PC-3 (cell line): ENCODE measurements at regions not wholly inside any gene's neighbourhood (a gene's known extent, or its start where the extent isn't known, plus 50 kb on each side); places are given as distances from the start of the nearest gene placed in this dataset.
A peak's percentile ranks its signal among the peaks of the same experiment; 100 is the strongest.

Experiments used
- ATAC-seq: fragments of 200-7000 bp; cut with Tn5 transposase; 2 replicates; pipeline ENCODE4 v1.9.1; 2020; ENCODE audit warnings: mild to moderate bottlenecking, moderate library complexity
- BruUV-seq: library from RNA; stranded (reverse); fragments of 400-500 nt; replicated peaks from 2 replicates; lab custom pipeline; 2021; lab: Mats Ljungman, UMichigan
- CTCF ChIA-PET: fragments of 300-600 bp; sonication (Branson Sonifier 250); formaldehyde crosslinking; loops from one replicate; lab custom pipeline; 2022; ENCODE audit warnings: antibody characterized with exemption; lab: Charles Lee
- POLR2A ChIA-PET: fragments of 300-600 bp; sonication (Branson Sonifier 250); formaldehyde crosslinking; loops from one replicate; lab custom pipeline; 2022; ENCODE audit warnings: antibody characterized with exemption; ENCODE audit not compliant: unreplicated experiment; lab: Charles Lee
- DNase-seq: peaks from one replicate; pipeline ENCODE4 v3.0.0-alpha.2; 2015
- H2AFZ ChIP-seq: fragments of 300-600 bp; sonication (generic); 2 replicates; pipeline ENCODE4 v1.6.0; 2016; ENCODE audit warnings: antibody characterized with exemption, low read length
- H3F3A ChIP-seq: fragments of 300-600 bp; sonication (generic); one replicate; pipeline ENCODE4 v1.6.0; 2017; ENCODE audit warnings: antibody characterized with exemption, low read length, control low read depth, mild to moderate bottlenecking; ENCODE audit not compliant: unreplicated experiment
- H3K27ac ChIP-seq: fragments of 300-600 bp; sonication (generic); 2 replicates; pipeline ENCODE4 v1.5.1; 2016; ENCODE audit warnings: mild to moderate bottlenecking, low read length
- H3K27me3 ChIP-seq: fragments of 300-600 bp; sonication (generic); 2 replicates; pipeline ENCODE4 v1.6.1; 2016; ENCODE audit warnings: low read length, mixed read lengths
- H3K36me3 ChIP-seq: fragments of 300-600 bp; sonication (generic); 2 replicates; pipeline ENCODE4 v1.6.1; 2016; ENCODE audit warnings: low read depth, mixed run types, low read length, mixed read lengths
- H3K4me1 ChIP-seq: fragments of 300-600 bp; sonication (generic); 2 replicates; pipeline ENCODE4 v1.5.1; 2016; ENCODE audit warnings: low read length; ENCODE audit not compliant: insufficient read depth
- H3K4me2 ChIP-seq: fragments of 300-600 bp; sonication (generic); 2 replicates; pipeline ENCODE4 v1.6.0; 2016; ENCODE audit warnings: low read length
- H3K4me3 ChIP-seq: fragments of 300-600 bp; sonication (generic); 2 replicates; pipeline ENCODE4 v1.5.1; 2016; ENCODE audit warnings: mild to moderate bottlenecking, low read length, mixed read lengths
- H3K79me2 ChIP-seq: fragments of 300-600 bp; sonication (generic); 2 replicates; pipeline ENCODE4 v1.6.1; 2017; ENCODE audit warnings: low read length, mixed read lengths
- H3K9ac ChIP-seq: fragments of 300-600 bp; sonication (generic); 2 replicates; pipeline ENCODE4 v1.6.0; 2016; ENCODE audit warnings: mild to moderate bottlenecking, low read length
- H3K9me2 ChIP-seq: fragments of 300-600 bp; sonication (generic); replicated peaks from 2 replicates; pipeline ENCODE4 v1.6.1; 2016; ENCODE audit warnings: mixed run types, low read length, mixed read lengths
- H3K9me3 ChIP-seq: fragments of 300-600 bp; sonication (generic); 2 replicates; pipeline ENCODE4 v1.6.1; 2016; ENCODE audit warnings: low read length, mixed read lengths
- H4K20me1 ChIP-seq: fragments of 300-600 bp; sonication (generic); 2 replicates; pipeline ENCODE4 v1.6.1; 2016; ENCODE audit warnings: low read length, mixed read lengths
- CTCF ChIP-seq: fragments of 300-600 bp; sonication (generic); conservative IDR thresholded peaks from 2 replicates; pipeline ENCODE4 v1.5.1; 2017; ENCODE audit warnings: antibody characterized with exemption, low read depth, mild to moderate bottlenecking, low read length
- EZH2 ChIP-seq: fragments of 300-600 bp; sonication (generic); IDR thresholded peaks from one replicate; pipeline ENCODE4 v1.6.1; 2017; ENCODE audit warnings: antibody characterized with exemption, mild to moderate bottlenecking, low read length; ENCODE audit not compliant: unreplicated experiment
- EZH2phosphoT487 ChIP-seq: fragments of 300-600 bp; sonication (generic); IDR thresholded peaks from 2 replicates; pipeline ENCODE4 v1.6.1; 2018; ENCODE audit warnings: mild to moderate bottlenecking, antibody characterized with exemption, low read length, borderline replicate concordance
- intact Hi-C: fragments of 100-400 bp; cut with micrococcal nuclease; formaldehyde crosslinking; loops from 2 replicates; pipeline ENCODE4 v1.9.0; 2023

- peaks cover 11% of the 10 kb centered on the region for H3K4me1 ChIP-seq
- intact Hi-C loops: no loop called here
- no peak for ATAC-seq
- H3K79me2 ChIP-seq: no peaks in the 10 kb centered on the region
- H3K9me3 ChIP-seq: no peaks in the 10 kb centered on the region
- no peaks in the 10 kb centered on the region for H3K36me3 ChIP-seq
- ChIA-PET POLR2A (no interaction called here), CTCF (no interaction called here)
- no peak overlapping the region for H3K27ac ChIP-seq
- H4K20me1 ChIP-seq: no peaks in the 10 kb centered on the region
- peaks cover 13% of the 10 kb centered on the region; the same call in 1 of the 2 replicates for H3K27me3 ChIP-seq
- H3F3A ChIP-seq: no peaks in the 10 kb centered on the region
- H2AFZ ChIP-seq: no peak overlapping the region
- BruUV-seq: no TSS peak
- no peaks in the 10 kb centered on the region for H3K9me2 ChIP-seq
- no peak overlapping the region for H3K9ac ChIP-seq
- H3K4me3 ChIP-seq: no peak overlapping the region
- H3K4me2 ChIP-seq: no peak overlapping the region
- TF ChIP-seq EZH2 (no peak), EZH2phosphoT487 (no peak), CTCF (no peak)
- DNase-seq: no peak
Measured at GRCh38 chr13:79267560-79267959, 138.5 kb downstream of the RBM26 start.

GRCh38 chr13:79258489-79258888 lies 147.6 kb downstream of the RBM26 start:
- Histone ChIP-seq H3K4me1 (no peaks in the 10 kb centered on the region), H3K9me2 (no peaks in the 10 kb centered on the region), H2AFZ (no peak overlapping the region), H3K4me2 (no peak overlapping the region), H3K79me2 (no peaks in the 10 kb centered on the region), H3F3A (no peaks in the 10 kb centered on the region), H3K27me3 (peaks cover 55% of the 10 kb centered on the region; the same call in 1 of the 2 replicates), H4K20me1 (no peaks in the 10 kb centered on the region), H3K27ac (no peak overlapping the region), H3K9me3 (no peaks in the 10 kb centered on the region), H3K4me3 (no peak overlapping the region), H3K36me3 (no peaks in the 10 kb centered on the region), H3K9ac (no peak overlapping the region)
- no peak for ATAC-seq
- POLR2A ChIA-PET: no interaction called here
- CTCF ChIA-PET: no interaction called here
- DNase-seq: no peak
- intact Hi-C loops: no loop called here
- no peak for TF ChIP-seq EZH2phosphoT487
- no peak for TF ChIP-seq CTCF
- no peak for TF ChIP-seq EZH2
- no TSS peak for BruUV-seq

- DNase-seq (peak; percentile 18), ATAC-seq (peak; percentile 40; the same call in 1 of the 2 replicates)
- POLR2A ChIA-PET: interaction anchor here (0.6 kb wide), 1 partner anchor 772 kb away, joined by 3 read pairs; no protein-coding TSS in a partner anchor
- H3K27ac ChIP-seq: no peak overlapping the region
- no peaks in the 10 kb centered on the region for H3K79me2 ChIP-seq
- TF ChIP-seq CTCF (no peak; the same call in 1 of the 2 replicates), EZH2phosphoT487 (no peak), EZH2 (no peak)
- H3K9me2 ChIP-seq: no peaks in the 10 kb centered on the region
- no peak overlapping the region for H3K9ac ChIP-seq
- H2AFZ ChIP-seq: no peak overlapping the region
- no peaks in the 10 kb centered on the region for H3K9me3 ChIP-seq
- H3F3A ChIP-seq: no peaks in the 10 kb centered on the region
- intact Hi-C loops: no loop called here
- no peaks in the 10 kb centered on the region for H3K4me1 ChIP-seq
- H3K4me3 ChIP-seq: no peak overlapping the region
- CTCF ChIA-PET: no interaction called here
- H4K20me1 ChIP-seq: no peaks in the 10 kb centered on the region
- H3K27me3 ChIP-seq: peaks cover 18% of the 10 kb centered on the region
- BruUV-seq: no TSS peak
- no peaks in the 10 kb centered on the region for H3K36me3 ChIP-seq
- no peak overlapping the region for H3K4me2 ChIP-seq
Measured at GRCh38 chr13:79246578-79246949, 159.5 kb downstream of the RBM26 start.
